Right kidney (tissue), 1 donor: ENCODE measurements at regions not wholly inside any gene's neighbourhood (a gene's known extent, or its start where the extent isn't known, plus 50 kb on each side); places are given as distances from the start of the nearest gene placed in this dataset.
"Not testable (repeated sequence)": the region's sequence is repeated elsewhere in the genome, so short reads cannot be mapped to it uniquely, and the experiment has no call there.

Experiments
- DNase-seq: peaks from one replicate; pipeline ENCODE4 v3.0.0-alpha.2; 2016

- DNase-seq, result no peak
Measured at GRCh38 chr5:152456815-152457443, 51.9 kb upstream of the NMUR2 start.

DNA sequence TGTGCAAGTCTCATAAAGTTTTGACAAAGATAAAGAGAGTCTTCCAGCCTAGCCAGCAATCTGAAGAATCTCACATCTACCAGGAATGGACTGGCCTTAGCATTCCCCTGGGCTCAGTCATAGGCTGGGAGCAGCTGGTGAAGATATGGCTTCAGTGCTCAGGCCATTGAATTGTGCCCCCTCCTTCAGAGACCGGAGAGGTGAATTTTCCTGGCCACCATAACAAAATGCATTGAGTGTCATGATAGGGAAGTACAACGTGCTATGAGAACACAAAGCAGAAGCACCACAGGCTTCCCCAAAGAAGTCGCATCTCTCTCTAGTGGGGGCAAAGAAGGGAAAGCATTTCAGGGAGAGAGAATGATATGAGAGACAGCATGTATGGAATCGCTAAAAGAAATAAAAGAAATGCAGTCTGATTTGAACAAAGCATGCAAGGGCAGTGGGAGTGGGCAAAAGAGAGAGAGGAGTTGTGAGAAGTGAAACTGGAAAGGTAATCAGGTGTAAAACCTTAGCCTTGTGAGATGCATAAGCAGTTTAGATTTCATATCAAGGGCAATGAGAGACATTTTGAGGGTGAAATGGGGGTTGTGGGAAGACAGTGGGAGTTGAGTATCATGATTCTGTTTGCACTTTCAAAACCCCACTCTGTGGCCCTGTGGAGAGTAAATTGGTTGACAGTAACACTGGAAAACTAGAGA lies 57.1 kb upstream of the NMUR2 start:
- no peak for DNase-seq

- no peak for DNase-seq
Measured at GRCh38 chr5:152464048-152464447, 59.0 kb upstream of the NMUR2 start.

DNA sequence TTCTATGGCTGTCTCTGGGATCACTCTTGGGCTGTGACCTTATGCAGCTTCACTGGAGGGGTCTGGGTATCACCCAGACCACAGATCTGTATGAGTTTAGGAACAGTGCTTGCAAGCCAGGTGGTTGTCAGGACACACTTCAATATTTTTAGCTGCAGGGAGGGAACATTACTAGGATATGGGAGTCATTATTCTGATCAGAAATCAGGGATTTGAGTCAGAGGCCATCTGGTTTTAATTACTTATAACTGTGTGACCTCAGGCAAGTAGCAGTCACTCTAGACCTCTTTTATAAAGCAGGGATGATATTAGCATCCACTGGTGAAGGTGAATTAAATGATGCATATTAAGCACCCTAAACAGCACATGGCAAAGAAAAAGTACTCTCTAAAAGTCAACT lies 60.1 kb upstream of the NMUR2 start:
- DNase-seq, result no peak

DNA sequence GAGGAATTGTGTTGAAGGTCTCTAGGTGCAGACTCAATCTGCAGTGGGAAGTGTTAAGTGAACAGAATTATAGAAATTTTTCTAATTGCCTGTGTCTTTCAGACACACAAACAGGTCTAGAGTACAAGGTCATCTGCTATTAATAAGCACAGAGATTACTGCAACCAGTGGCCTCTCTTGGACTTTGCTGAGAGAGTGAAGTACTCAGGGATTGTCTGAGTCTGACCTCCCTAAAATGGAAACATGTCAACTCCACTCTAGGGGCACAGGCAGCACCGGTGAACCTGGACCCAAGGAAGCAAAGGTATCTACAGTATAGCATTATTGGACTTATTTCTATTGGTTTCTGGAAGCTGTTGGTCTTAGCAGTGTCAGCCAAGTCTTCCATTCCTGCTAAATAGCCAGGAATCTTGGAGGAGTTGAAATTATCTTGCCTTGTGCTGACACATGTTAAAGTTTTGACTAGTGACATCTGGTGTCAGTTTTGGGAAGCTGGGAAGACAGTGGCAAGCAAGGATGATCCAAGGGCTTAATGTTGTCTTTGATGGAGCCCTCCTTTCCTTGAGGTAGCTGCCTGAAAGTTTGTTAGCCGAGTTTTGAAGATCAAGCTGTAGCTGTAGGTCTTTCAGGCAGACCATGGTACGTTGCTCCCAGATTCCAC lies 61.1 kb upstream of the NMUR2 start:
- no peak for DNase-seq

DNA sequence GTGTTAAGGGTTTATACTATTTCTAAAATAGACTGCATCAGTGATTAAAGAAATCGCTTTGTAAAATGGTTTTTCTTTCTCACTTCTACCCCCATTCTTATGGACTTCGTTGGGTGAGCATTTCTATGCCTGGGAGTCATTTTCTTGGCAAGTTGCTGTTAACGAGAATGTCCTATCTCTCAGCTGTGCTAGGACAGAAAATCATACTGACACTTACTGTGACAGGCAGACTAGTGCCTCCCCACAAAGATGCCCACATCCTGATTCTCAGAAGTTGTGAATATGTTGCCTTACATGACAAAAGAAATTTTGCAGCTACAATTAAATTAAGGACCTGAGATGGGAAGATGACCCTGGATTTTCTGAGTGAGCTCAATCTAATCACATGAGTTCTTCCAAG lies 65.1 kb upstream of the NMUR2 start:
- DNase-seq, result no peak

DNA sequence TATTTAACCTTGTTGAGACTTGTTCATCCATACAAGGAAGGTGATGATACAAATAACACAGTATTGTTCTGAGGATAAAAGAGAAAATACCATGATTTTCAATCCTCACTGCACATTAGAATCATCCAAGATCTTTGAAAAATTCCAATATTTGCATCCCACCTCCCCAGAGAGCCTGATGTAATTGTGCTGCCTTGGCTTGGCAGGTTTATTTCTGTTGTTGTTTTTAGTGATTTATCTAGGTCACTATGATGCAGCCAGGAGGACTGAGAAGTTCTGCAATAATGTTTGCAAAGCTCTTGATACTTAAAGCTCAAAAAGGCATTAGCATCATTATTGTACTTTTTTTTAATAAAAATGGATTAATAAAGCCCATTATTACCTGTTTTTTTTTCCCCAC lies 67.0 kb upstream of the NMUR2 start:
- no peak for DNase-seq

- no peak for DNase-seq
Measured at GRCh38 chr5:152474961-152475360, 69.9 kb upstream of the NMUR2 start.

GRCh38 chr5:152477536-152477935 lies 72.5 kb upstream of the NMUR2 start:
- no peak for DNase-seq

DNA sequence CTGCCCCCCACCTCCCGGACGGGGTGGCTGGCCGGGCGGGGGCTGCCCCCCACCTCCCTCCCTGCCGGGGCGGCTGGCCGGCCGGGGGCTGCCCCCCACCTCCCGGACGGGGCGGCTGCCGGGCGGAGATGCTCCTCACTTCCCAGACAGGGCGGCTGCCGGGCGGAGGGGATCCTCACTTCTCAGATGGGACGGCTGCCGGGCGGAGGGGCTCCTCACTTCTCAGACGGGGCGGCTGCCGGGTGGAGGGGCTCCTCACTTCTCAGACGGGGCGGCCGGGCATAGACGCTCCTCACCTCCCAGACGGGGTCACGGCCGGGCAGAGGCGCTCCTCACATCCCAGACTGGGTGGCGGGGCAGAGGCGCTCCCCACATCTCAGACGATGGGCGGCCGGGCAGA lies 74.8 kb upstream of the NMUR2 start:
- not testable (repeated sequence) for DNase-seq

DNA sequence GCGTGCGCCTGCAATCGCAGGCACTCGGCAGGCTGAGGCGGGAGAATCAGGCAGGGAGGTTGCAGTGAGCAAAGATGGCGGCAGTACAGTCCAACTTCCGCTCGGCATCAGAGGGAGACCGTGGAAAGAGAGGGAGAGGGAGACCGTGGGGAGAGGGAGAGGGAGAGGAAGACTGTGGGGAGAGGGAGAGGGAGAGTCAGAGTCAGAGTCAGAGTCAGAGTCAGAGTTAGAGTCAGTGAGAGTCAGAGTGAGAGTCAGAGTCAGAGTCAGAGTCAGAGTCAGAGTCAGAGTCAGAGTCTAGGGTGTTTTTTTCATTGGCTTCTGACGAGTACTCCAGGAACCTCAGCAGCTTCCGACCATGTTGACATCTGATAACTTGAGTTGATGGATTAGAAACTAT lies 75.6 kb upstream of the NMUR2 start:
- not testable (repeated sequence) for DNase-seq

- DNase-seq, result no peak
Measured at GRCh38 chr5:152487130-152487529, 82.1 kb upstream of the NMUR2 start.

- DNase-seq, result no peak
Measured at GRCh38 chr5:152488869-152489268, 83.8 kb upstream of the NMUR2 start.

DNA sequence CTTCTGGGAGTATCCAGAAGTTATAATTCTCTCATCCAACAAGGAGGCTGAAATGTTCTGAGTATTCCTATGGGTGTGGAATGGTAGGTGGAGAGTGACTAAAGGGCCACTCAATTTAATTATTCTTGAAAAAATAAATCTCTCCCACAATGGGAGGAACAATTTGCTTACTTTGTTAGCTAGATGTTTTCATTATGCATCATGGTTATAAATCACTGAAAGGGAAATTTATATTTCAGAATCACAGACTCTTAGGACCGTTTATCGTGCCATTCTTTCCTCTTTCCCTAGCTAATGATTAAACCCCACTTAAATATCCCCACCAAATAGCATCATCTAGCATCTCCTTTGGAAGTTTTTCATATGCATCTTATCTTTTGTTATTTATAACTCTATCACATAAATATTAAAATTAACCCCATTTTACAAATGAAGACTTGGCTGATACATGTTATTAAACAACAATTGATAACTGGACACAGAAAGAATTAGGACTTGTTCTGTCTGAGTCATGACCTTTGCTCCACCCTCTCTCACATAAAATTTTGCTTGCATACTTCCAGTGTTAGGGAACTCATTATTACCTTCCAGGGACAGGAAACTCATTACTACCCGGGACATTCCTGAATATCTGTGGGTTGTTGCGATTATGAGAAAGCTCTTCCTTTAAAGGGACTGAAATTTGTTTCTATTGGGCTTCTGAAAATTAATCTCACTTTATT lies 94.9 kb upstream of the NMUR2 start:
- no peak for DNase-seq

DNA sequence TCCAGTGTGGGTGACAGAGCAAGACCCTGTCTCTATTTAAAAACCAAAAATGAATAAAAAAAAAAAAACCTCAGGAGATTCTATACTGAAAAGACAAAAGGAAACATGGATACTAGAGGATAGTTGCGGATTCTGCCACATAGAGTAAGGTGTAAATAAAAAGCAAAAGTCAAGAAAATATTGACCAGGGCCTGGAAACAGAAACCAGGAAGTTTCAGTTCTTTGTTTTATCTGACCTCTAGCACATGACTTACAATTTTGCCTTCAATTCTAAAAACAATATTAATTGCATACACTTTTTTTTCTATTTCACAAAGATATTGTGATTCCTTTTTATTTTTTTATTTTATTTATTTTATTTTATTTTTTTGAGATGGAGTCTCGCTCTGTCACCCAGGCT lies 96.2 kb upstream of the NMUR2 start:
- no peak for DNase-seq

DNA sequence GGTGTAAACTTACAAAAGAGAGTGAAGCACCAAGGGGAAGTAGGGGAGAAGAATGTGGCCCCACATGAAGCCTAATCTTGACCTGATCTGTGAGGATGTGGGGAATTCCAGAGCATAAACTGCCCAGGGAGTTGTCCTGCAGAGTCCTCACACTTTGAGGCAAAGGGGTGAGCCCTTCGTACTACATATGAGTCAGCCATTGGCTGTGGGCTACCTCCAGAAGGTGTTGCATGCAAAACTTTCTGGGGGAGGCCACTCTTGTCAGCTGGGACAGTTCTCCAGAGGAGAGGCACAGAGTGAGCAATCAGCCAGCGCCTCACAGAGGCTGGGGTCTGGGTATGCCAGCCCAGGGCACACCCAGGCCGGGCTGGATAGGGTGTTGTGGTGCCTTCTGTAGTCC lies 98.1 kb upstream of the NMUR2 start:
- DNase-seq, result no peak

GRCh38 chr5:152505442-152506042 lies 100.5 kb upstream of the NMUR2 start:
- no peak for DNase-seq

DNA sequence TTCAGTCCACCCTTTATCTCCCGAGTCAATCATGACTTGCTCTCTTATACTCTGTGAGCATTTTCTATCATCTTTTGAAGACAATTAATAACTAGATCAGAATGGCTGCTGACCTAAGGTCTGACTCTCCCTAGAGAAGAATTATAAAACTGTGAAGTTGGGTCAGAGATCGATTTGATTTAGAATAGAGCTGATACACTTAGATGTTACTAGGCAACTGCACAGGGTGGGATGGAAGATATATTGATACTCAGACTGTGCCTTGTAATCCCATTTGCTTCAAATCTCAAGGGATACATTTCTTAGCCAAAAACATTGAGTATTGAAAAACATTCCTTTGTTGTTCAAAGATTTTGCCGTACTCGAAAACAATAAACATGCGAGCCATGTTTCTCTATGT lies 106.0 kb upstream of the NMUR2 start:
- no peak for DNase-seq

DNA sequence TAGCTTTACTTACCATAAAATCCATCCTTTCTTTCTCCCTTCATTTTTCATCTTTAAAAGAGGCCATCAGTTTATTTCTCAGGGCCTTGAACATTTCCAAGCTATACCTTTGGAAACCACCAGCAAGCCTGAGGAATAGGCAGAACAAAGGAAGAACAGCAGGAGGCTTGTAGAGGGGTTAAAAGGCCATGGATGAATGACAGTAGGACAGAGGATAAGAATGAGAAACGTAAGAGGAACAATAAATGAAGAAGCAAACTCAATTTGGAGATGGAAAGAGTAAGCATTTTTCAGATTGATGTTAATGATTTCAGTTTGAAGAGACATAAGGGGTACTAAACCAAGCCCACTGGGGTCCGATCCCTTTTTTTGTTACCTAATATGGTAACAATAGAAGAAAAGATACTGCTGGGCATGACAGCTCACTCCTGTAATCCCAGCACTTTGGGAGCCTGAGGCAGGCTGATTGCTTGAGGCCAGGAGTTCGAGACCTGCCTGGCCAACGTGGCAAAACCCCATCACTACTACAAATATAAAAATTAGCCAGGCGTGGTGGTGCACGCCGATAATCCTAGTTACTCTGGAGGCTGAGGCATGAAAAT lies 106.6 kb upstream of the NMUR2 start:
- no peak for DNase-seq

GRCh38 chr5:152514827-152515397 lies 109.8 kb upstream of the NMUR2 start:
- DNase-seq, result no peak

- DNase-seq, result no peak
Measured at GRCh38 chr5:152523964-152524363, 118.9 kb upstream of the NMUR2 start.
